ENCODE measurements at regions not wholly inside any gene's neighbourhood (a gene's known extent, or its start where the extent isn't known, plus 50 kb on each side); places are given as distances from the start of the nearest gene placed in this dataset.

DNA sequence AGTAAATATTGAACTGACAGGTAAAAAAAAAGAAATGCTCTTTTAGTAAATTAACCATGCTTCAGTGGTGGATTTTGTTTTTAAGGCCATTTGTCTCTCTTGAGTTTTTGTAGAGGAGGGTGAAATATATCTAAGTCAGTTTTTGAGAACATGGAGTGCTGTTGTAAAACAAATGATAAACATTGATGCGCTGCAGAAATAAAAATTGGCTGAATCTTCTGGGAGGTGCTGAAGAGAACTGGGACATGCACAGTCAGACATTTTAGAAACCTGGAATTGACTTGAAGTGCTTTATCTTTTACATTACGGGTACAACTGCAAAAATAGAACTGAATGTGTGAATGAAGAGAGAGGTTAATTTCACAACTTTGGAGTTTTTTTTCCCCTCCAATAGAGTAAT is 203.0 kb upstream of the HDAC9 start:
- DNase-seq (ENCODE audit: low read depth) = no peak
- TF ChIP-seq, protein P1, sequence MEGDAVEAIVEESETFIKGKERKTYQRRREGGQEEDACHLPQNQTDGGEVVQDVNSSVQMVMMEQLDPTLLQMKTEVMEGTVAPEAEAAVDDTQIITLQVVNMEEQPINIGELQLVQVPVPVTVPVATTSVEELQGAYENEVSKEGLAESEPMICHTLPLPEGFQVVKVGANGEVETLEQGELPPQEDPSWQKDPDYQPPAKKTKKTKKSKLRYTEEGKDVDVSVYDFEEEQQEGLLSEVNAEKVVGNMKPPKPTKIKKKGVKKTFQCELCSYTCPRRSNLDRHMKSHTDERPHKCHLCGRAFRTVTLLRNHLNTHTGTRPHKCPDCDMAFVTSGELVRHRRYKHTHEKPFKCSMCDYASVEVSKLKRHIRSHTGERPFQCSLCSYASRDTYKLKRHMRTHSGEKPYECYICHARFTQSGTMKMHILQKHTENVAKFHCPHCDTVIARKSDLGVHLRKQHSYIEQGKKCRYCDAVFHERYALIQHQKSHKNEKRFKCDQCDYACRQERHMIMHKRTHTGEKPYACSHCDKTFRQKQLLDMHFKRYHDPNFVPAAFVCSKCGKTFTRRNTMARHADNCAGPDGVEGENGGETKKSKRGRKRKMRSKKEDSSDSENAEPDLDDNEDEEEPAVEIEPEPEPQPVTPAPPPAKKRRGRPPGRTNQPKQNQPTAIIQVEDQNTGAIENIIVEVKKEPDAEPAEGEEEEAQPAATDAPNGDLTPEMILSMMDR (IDR thresholded peaks at IDR 0.05; ENCODE audit: low read depth, low read length, missing control alignments) = no peak
- H3K4me3 ChIP-seq (ENCODE audit: low read depth, low read length) = no peak overlapping the region
- in situ Hi-C loops (cut with HindIII; ENCODE audit: low sequenced_read_pairs) = no loop called here

DNA sequence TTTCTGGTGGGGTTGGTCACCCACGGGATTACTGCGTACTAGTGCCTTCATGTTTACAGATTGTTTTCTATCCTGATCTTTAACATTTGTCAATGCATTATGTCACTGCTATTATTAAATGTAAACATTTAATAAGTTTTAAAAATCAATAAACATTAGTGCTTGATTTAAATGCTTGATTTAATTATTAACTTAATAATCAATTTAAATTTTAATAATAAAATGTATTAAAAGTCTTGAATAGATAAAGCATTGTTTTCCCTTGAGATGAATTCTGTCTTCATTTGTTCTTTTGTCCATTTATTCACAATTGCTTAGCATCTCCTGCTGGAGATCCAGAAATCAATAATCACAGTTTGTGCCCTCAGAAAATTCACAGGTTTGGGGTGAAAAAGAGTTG is 201.8 kb upstream of the HDAC9 start:
- H3K4me3 ChIP-seq (ENCODE audit: low read depth, low read length) = no peak overlapping the region
- in situ Hi-C loops (cut with HindIII; ENCODE audit: low sequenced_read_pairs) = no loop called here
- no peak for DNase-seq (ENCODE audit: low read depth)
- TF ChIP-seq, protein P1 (IDR thresholded peaks at IDR 0.05; ENCODE audit: low read depth, low read length, missing control alignments) = no peak

DNA sequence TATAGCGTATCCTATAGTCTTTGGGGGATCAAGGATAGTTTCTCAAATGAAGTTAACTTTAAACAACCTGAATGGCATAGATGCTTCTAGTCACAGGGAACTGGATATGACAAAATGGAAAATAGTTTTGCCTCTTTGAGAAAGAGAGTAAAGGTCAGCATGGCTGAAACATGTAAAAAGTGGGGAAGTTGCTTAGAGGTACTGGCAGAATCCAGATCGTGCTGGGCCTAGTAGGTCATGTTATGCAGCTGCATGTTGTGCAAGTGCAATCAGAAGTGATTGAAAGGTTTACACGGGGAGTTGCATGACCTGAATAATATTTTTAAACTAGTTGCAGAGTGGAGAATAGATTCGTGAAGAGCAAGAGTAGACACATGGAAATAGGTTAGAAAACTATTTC is 201.1 kb upstream of the HDAC9 start:
- H3K4me3 ChIP-seq (ENCODE audit: low read depth, low read length) = no peak overlapping the region
- in situ Hi-C loops (cut with HindIII; ENCODE audit: low sequenced_read_pairs) = no loop called here

DNA sequence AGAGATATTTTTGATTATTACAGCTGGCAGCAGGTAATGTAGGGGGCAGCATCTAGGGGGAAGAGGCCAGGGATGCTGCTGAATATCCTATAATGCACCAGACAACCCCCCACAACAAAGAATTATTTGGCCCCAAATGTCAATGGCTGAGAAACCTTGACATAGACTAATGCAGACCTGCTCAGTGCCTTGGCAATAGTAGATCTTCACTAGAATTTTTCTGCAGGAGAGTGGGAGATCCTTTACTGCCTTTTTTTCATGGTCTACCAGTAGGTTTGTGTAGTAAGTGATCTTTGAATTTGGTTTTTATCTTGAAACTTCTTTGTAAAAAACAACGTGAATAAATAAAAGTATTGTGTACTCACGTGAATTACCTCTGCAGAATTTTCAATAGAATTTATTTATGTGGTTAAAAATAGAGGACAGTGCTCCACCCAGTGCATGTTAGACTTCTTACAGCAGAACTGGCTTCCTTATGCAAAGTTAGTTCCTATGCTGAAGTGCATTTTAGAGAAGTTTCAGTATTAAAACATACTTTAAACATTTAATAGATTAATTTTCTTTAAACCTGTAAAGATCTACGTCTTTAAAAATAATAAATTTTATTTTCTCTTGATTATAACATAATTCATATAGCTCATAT is 199.6 kb upstream of the HDAC9 start:
- DNase-seq (ENCODE audit: low read depth) = no peak
- in situ Hi-C loops (cut with HindIII; ENCODE audit: low sequenced_read_pairs) = no loop called here
- H3K4me3 ChIP-seq (ENCODE audit: low read depth, low read length) = no peak overlapping the region

More for the DNA sequence above, 201.1 kb upstream of the HDAC9 start:
- no peak for DNase-seq (ENCODE audit: low read depth)
- TF ChIP-seq, protein P1 (IDR thresholded peaks at IDR 0.05; ENCODE audit: low read depth, low read length, missing control alignments) = no peak

DNA sequence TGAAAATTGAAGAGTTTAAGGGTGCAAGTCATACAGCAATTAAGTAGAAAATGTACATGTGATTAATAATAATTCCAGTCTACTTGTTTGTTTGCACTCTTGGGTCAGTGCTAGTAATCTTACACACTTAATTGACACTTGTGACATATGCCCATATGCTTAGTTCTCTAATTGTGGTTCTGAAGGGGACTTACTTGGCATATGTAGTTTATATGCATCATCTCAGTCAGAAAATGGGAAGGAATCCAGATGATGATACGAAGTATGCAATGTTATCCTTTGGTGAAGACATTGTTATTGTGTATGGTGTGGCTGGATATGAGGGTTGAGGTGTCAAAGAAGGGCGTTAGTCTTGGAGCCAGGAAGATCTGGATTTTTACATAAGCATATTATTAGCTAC is 193.5 kb upstream of the HDAC9 start:
- no peak overlapping the region for H3K4me3 ChIP-seq (ENCODE audit: low read depth, low read length)
- DNase-seq (ENCODE audit: low read depth) = no peak
- in situ Hi-C loops (cut with HindIII; ENCODE audit: low sequenced_read_pairs) = no loop called here
- TF ChIP-seq, protein P1 (IDR thresholded peaks at IDR 0.05; ENCODE audit: low read depth, low read length, missing control alignments) = no peak

More for the DNA sequence above, 199.6 kb upstream of the HDAC9 start:
- TF ChIP-seq, protein P1 (IDR thresholded peaks at IDR 0.05; ENCODE audit: low read depth, low read length, missing control alignments) = no peak

DNA sequence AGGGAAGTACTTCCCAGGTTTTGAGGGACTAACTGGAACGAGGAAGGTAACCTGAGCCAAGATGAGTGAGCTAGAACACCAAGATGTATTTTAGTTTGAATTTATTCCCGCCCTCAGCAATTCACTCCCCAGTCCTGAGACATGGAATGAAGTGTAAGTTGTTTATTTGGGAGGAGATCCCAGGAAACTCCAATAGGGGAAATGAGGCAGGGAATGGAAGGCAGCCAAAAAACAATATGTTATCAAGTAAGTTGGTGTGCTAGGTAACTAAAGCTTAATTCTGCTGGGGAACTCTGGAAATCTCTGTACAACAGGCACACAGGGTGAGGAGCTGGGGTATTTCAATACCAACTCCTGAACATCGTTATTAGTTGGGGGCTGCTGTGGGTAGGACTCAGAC is 189.7 kb upstream of the HDAC9 start:
- H3K4me3 ChIP-seq (ENCODE audit: low read depth, low read length) = no peak overlapping the region
- TF ChIP-seq, protein P1 (IDR thresholded peaks at IDR 0.05; ENCODE audit: low read depth, low read length, missing control alignments) = no peak
- peak; percentile 9 for DNase-seq (ENCODE audit: low read depth)
- in situ Hi-C loops (cut with HindIII; ENCODE audit: low sequenced_read_pairs) = no loop called here

Data from astrocyte of the cerebellum (primary cell).